ENCODE measurements at regions not wholly inside any gene's neighbourhood (a gene's known extent, or its start where the extent isn't known, plus 50 kb on each side); places are given as distances from the start of the nearest gene placed in this dataset.
"Not testable (repeated sequence)": the region's sequence is repeated elsewhere in the genome, so short reads cannot be mapped to it uniquely, and the experiment has no call there.

DNA sequence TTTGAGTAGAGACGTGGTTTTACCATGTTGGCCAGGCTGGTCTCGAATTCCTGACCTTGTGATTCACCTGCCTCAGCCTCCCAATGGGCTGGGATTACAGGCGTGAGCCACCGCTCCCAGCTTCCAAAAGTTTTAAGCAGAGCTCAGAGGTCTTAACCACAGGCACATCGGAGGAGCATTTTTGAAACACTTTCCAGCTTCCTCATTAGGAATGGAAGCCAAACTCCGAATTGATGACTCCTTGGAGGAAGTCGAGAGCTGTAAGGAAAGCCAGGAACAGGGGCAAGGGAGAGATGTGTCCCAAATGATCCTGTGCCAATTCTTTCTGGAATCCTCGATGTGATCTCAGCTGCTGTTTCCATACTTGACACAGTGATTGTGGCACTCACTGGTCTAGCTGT, 56.2 kb upstream of the CCZ1B start:
- H3K27me3 ChIP-seq; H3K4me1 ChIP-seq; DNase-seq (ENCODE audit: extremely low spot score); H3K9me3 ChIP-seq; H3K4me3 ChIP-seq; H3K27ac ChIP-seq (replicated peaks in 1 of 4); intact Hi-C loops (cut with DNase I); H3K36me3 ChIP-seq: not testable (repeated sequence)
- 71% methylated on average over 8 of the region's 8 CpGs for whole genome bisulfite sequencing

DNA sequence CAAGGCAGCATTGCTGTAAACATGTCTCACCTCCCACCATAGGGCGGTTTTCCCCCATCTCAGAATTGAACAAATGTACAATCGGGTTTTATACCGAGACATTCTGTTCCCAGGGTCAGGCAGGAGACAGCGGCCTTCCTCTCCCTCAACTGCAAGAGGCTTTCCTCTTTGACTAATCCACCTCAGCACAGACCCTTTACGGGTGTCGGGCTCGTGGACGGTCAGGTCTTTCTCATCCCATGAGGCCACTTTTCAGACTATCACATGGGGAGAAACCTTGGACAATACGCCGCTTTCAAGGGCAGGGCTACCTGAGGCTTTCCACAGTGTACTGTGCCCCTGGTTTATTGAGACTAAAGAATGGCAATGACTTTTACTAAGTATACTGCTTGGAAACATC, 57.7 kb upstream of the CCZ1B start:
- H3K9me3 ChIP-seq; H3K27ac ChIP-seq (replicated peaks in 1 of 4); H3K4me1 ChIP-seq; H3K4me3 ChIP-seq; H3K27me3 ChIP-seq; H3K36me3 ChIP-seq; intact Hi-C loops (cut with DNase I); DNase-seq (ENCODE audit: extremely low spot score): not testable (repeated sequence)
- 77% methylated on average over 10 of the region's 10 CpGs for WGBS

DNA sequence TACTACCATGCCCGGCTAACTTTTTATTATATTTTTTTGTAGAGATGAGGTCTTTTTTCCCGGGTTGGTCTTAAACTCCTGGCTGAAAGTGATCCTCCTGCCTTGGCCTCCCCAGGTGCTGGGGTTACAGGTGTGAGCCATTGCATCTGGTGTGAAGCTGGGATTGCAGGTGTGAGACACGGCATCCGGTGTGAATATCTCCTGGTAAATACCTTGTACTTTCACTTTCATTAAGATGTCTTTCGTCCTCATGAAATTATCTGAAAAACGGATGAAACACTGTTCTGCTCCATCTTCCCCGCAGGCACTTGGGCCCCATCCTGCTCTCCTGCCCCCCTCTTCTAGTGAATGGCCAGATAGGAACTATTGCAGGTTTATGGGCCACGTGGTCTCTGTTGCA, 60.1 kb upstream of the CCZ1B start:
- Histone ChIP-seq H3K4me1 (no peaks in the 10 kb centered on the region), H3K27ac (replicated peaks in 1 of 4) (no peak overlapping the region), H3K4me3 (no peak overlapping the region), H3K9me3 (no peaks in the 10 kb centered on the region), H3K36me3 (no peaks in the 10 kb centered on the region), H3K27me3 (peaks cover 0 to 6% (median 0%) of the 10 kb centered on the region in 4 donors)
- DNase-seq (ENCODE audit: extremely low spot score) = no peak
- WGBS = 71% methylated on average over 8 of the region's 8 CpGs
- intact Hi-C loops (cut with DNase I) = no loop called here
- TF ChIP-seq, protein P1, sequence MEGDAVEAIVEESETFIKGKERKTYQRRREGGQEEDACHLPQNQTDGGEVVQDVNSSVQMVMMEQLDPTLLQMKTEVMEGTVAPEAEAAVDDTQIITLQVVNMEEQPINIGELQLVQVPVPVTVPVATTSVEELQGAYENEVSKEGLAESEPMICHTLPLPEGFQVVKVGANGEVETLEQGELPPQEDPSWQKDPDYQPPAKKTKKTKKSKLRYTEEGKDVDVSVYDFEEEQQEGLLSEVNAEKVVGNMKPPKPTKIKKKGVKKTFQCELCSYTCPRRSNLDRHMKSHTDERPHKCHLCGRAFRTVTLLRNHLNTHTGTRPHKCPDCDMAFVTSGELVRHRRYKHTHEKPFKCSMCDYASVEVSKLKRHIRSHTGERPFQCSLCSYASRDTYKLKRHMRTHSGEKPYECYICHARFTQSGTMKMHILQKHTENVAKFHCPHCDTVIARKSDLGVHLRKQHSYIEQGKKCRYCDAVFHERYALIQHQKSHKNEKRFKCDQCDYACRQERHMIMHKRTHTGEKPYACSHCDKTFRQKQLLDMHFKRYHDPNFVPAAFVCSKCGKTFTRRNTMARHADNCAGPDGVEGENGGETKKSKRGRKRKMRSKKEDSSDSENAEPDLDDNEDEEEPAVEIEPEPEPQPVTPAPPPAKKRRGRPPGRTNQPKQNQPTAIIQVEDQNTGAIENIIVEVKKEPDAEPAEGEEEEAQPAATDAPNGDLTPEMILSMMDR (IDR thresholded peaks at IDR 0.05) = no peak
- TF ChIP-seq POLR2AphosphoS5 (IDR thresholded peaks at IDR 0.05) = no peak

DNA sequence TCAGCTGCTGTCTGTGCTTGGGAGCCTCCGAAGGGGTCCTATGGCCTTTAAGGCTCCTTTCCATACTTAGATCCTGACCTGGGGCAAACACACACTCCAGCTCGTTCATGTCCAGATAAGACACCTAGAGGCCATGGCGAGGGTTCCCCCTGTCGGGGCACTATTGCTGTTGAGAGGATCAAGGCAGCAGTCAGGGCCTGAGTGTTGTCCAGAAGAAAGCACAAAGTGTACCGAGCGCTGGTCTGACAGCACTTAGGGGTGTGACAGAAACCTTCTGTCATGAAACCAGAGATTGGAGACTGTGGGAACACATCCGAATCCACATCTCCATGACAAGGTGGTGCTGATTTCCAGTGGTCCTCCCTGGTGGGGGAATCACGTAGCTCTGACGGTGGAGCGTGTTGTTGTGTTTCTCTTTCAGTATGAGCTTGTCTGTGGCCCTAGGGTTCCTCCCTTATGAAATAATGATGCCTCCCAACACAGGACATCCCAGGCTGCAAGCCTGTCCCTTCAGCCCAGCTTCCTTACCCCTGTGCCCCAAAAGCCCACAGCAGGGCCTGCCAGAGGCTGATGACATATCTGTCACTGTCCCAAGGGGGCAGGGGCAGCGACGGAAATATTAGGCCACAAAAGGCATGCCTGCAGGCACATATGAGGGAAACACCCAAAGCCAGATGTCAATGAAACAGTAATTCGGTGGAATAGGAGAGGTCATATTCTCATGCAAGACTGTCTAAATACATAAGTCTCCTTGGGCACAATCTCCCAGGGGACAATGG, 62.4 kb upstream of the CCZ1B start:
- H3K36me3 ChIP-seq; DNase-seq (ENCODE audit: extremely low spot score); H3K27ac ChIP-seq (replicated peaks in 1 of 4); H3K9me3 ChIP-seq; intact Hi-C loops (cut with DNase I); H3K4me1 ChIP-seq; H3K4me3 ChIP-seq; H3K27me3 ChIP-seq: not testable (repeated sequence)
- WGBS = 80% methylated on average over 13 of the region's 13 CpGs

DNA sequence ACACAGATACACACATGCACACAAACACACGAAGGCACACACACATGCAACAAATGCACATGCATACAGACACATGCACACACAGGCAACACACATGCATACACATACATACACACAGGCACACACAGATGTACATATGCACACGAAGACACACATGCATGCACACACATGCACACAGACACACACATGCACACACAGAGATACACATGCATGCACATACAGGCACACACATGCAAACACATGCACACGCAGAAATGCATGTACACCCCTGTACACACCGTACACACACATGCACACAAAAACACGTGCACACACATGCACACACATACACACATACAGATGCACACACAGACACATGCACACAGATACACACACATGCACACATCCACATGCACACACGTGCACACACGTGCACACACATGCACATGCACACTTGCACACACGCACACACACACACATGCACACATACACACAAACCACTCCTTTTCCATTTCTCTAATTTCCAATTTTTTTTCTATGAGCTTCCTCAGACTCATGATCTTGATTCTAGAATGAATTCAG, 63.3 kb upstream of the CCZ1B start:
- TF ChIP-seq EP300 (IDR thresholded peaks at IDR 0.05) (no peak), POLR2AphosphoS5 (IDR thresholded peaks at IDR 0.05) (no peak), POLR2A (IDR thresholded peaks at IDR 0.05; ENCODE audit: low read depth) (no peak)
- TF ChIP-seq, protein P1 (IDR thresholded peaks at IDR 0.05) = no peak
- no peak for DNase-seq (ENCODE audit: extremely low spot score)
- Histone ChIP-seq H3K4me1 (no peaks in the 10 kb centered on the region), H3K36me3 (no peaks in the 10 kb centered on the region), H3K4me3 (no peak overlapping the region), H3K27me3 (peaks cover 0 to 6% (median 0%) of the 10 kb centered on the region in 4 donors), H3K27ac (replicated peaks in 1 of 4) (no peak overlapping the region), H3K9me3 (no peaks in the 10 kb centered on the region)
- intact Hi-C loops (cut with DNase I) = no loop called here
- WGBS = 95% methylated on average over 8 of the region's 8 CpGs

DNA sequence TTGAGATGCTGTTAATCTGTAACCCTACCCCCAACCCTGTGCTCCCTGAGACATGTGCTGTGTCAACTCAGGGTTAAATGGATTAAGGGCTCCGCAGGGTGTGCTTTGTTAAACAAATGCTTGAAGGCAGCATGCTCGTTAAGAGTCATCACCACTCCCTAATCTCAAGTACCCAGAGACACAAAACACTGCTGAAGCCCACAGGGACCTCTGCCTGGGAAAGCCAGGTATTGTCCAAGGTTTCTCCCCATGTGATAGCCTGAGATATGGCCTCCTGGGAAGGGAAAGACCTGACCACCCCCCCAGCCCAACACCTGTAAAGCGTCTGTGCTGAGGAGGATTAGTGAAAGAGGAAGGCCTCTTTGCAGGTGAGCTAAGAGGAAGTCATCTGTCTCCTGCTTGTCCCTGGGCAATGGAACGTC, 76.0 kb upstream of the CCZ1B start:
- intact Hi-C loops (cut with DNase I); DNase-seq (ENCODE audit: extremely low spot score); H3K36me3 ChIP-seq; H3K27me3 ChIP-seq; H3K4me3 ChIP-seq; H3K27ac ChIP-seq (replicated peaks in 1 of 4); H3K4me1 ChIP-seq; H3K9me3 ChIP-seq: not testable (repeated sequence)
- WGBS = 50% methylated on average over 4 of the region's 4 CpGs

DNA sequence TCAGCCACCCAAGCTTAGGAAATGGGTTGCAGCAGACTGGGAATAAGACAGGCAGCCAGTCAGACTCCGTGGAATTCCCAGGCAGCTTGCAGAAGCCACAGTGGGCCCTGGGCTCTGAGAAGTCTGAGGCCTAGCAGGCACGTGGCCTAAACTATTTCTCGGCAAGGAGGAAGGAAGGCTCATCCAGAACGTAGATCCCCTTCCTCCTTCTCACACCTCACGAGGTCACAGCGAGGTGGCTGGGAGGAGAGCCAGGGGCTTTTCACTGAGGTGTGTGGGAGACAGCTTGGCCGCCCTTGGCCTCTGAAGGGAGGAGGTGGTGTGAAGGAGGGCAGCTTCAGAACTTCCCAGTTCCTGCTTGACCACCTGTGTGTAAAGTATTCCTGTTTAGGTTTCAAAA, 77.2 kb upstream of the CCZ1B start:
- H3K9me3 ChIP-seq; H3K36me3 ChIP-seq; H3K4me1 ChIP-seq; intact Hi-C loops (cut with DNase I); H3K27me3 ChIP-seq; DNase-seq (ENCODE audit: extremely low spot score); H3K4me3 ChIP-seq; H3K27ac ChIP-seq (replicated peaks in 1 of 4): not testable (repeated sequence)
- WGBS = 26% methylated on average over 5 of the region's 7 CpGs

DNA sequence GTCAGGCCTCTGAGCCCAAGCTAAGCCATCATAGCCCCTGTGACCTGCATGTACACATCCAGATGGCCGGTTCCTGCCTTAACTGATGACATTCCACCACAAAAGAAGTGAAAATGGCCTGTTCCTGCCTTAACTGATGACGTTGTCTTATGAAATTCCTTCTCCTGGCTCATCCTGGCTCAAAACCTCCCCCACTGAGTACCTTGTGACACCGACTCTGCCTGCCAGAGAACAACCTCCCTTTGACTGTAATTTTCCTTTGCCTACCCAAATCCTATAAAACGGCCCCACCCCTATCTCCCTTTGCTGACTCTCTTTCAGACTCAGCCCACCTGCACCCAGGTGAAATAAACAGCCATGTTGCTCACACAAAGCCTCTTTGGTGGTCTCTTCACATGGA, 77.7 kb upstream of the CCZ1B start:
- H3K27me3 ChIP-seq; H3K4me3 ChIP-seq; H3K36me3 ChIP-seq; H3K4me1 ChIP-seq; DNase-seq (ENCODE audit: extremely low spot score); intact Hi-C loops (cut with DNase I); H3K27ac ChIP-seq (replicated peaks in 1 of 4); H3K9me3 ChIP-seq: not testable (repeated sequence)
- 68% methylated on average over 3 of the region's 4 CpGs for WGBS

Measured in esophagus muscularis mucosa (tissue), 4 donors.